Activated CD4-positive, alpha-beta T cell treated with anti-CD3 and anti-CD28 coated beads for 36 hours (primary cell): ENCODE measurements at regions not wholly inside any gene's neighbourhood (a gene's known extent, or its start where the extent isn't known, plus 50 kb on each side); places are given as distances from the start of the nearest gene placed in this dataset.

Experiments used
- ATAC-seq: fragments of 200-7000 bp; cut with Tn5 transposase; one replicate; pipeline ENCODE4 v1.10.0; 2021; ENCODE audit warnings: mild to moderate bottlenecking, moderate library complexity
- CTCF ChIA-PET: fragments of 350-600 bp; sonication (Branson Sonifier 250); formaldehyde crosslinking; loops from one replicate; lab custom pipeline; 2021; ENCODE audit warnings: antibody characterized with exemption; lab: Charles Lee
- POLR2A ChIA-PET: fragments of 350-600 bp; sonication (Branson Sonifier 250); formaldehyde crosslinking; loops from one replicate; lab custom pipeline; 2021; ENCODE audit warnings: antibody characterized with exemption, inconsistent platforms; lab: Charles Lee
- DNase-seq: peaks from one replicate; pipeline ENCODE4 v3.0.0-alpha.2; 2020
- H3K27ac Mint-ChIP-seq: one replicate; pipeline ENCODE4 v1.8.0; 2021; ENCODE audit warnings: mixed read lengths
- H3K27me3 Mint-ChIP-seq: one replicate; pipeline ENCODE4 v1.8.0; 2021; ENCODE audit warnings: mixed read lengths
- H3K36me3 Mint-ChIP-seq: one replicate; pipeline ENCODE4 v1.8.0; 2021; ENCODE audit warnings: low read depth, mixed read lengths
- H3K4me1 Mint-ChIP-seq: one replicate; pipeline ENCODE4 v1.8.0; 2021; ENCODE audit warnings: mixed read lengths
- H3K4me3 Mint-ChIP-seq: one replicate; pipeline ENCODE4 v1.8.0; 2021; ENCODE audit warnings: mild to moderate bottlenecking, moderate library complexity, mixed read lengths
- H3K9me3 Mint-ChIP-seq: one replicate; pipeline ENCODE4 v1.8.0; 2021; ENCODE audit warnings: low read depth, mixed read lengths
- intact Hi-C, 2 experiments: fragments of 100-400 bp; cut with DNase I in 1 of 2; cut with micrococcal nuclease in 1 of 2; formaldehyde crosslinking; loops; one replicate each; pipeline versions ENCODE4 v1.14.2 to v1.15.1; 2022 to 2024; cut with DNase I, micrococcal nuclease

DNA sequence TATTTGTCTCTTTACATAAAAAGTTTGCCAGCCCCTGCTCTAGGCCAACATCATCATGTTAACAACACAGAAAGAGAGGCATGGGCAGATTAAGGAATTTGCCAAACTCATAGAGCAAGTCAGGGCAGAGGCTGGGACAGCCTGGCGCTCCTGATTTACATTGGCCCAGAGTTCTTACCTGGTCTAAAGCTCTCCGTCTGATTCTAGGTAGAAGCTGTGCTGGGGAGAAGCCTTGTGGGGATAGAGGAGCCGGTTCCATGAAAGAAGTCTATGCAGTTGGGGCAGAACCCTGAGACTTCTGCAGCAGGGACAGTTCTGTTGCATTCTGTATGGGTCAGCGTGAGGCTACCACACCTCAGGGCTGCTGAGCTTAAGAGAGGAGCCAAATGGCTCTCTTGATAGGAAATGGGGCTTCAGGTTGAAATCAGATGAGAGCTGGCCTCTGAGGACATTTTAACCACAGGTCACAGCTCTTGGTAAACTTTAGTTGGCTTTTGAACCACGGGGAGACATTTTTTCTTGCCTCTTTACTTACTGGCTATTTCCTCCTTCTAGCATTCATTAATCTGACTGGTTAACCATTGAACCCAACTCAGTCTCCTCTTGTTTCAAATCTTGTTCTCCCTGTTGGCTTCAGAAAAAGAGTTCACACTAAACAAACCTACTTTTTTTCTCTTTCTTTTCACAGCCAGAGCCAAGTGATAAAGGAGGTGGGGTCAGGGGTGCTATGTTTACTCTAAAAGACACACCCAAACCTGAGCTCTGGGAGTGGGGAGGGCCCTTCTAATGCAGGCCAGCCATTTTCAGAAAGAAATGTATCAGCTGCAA lies 250.7 kb downstream of the OPA1 start:
- H3K9me3 Mint-ChIP-seq: no peaks in the 10 kb centered on the region
- H3K27ac Mint-ChIP-seq: no peak overlapping the region
- peaks cover 11% of the 10 kb centered on the region for H3K27me3 Mint-ChIP-seq
- ChIA-PET CTCF (interaction anchor here (0.6 kb wide), 1 partner anchor 132 kb away, joined by 4 read pairs; no protein-coding TSS in a partner anchor), POLR2A (interaction anchor here (0.6 kb wide), 1 partner anchor 20 kb away, joined by 3 read pairs; no protein-coding TSS in a partner anchor)
- DNase-seq: no peak
- no peak overlapping the region for H3K4me3 Mint-ChIP-seq
- no peak for ATAC-seq
- intact Hi-C loops: no loop called here
- no peaks in the 10 kb centered on the region for H3K36me3 Mint-ChIP-seq
- H3K4me1 Mint-ChIP-seq: no peaks in the 10 kb centered on the region

DNA sequence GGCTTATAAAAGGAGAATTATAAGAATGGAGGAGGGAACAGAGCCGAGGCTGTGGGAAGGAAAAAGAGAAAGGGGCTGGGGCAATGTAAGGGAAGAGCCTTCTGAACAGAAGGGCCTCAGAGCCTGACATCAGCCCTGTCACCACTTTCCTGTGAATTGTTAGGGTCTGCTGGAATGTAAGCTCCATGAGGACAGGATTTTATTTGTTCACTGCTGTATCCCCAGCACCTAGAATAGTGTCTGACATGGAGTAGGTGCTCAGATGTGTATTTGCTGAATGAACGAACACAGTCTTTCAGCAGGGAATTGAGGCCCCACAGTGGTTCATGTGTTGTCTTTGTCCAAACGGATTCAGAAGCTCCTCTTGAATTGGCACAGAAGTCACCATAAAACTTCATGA lies 251.5 kb downstream of the OPA1 start:
- Mint-ChIP-seq H3K4me1 (no peaks in the 10 kb centered on the region), H3K27me3 (peaks cover 10% of the 10 kb centered on the region), H3K4me3 (no peak overlapping the region), H3K9me3 (no peaks in the 10 kb centered on the region), H3K27ac (no peak overlapping the region), H3K36me3 (no peaks in the 10 kb centered on the region)
- CTCF ChIA-PET: no interaction called here
- no peak for DNase-seq
- POLR2A ChIA-PET: interaction anchor here (0.6 kb wide), 1 partner anchor 19 kb away, joined by 3 read pairs; no protein-coding TSS in a partner anchor
- intact Hi-C loops: no loop called here
- ATAC-seq: no peak

DNA sequence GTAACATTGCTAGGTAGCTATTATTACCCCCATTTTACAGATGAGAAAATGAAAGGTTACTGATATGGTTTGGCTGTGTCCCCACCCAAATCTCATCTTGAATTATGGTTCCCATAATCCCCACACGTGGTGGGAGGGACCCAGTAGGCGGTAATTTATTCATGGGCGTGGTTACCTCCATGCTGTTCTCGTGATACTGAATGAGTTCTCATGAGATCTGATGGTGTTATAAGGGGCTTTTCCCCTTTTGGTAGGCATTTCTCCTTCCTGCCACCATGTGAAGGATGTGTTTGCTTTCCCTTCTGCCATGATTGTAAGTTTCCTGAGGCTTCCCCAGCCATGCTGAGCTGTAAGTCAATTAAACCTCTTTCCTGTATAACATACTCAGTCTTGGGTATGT lies 252.1 kb downstream of the OPA1 start:
- Mint-ChIP-seq H3K36me3 (no peaks in the 10 kb centered on the region), H3K4me1 (no peaks in the 10 kb centered on the region), H3K9me3 (no peaks in the 10 kb centered on the region), H3K27me3 (peaks cover 8% of the 10 kb centered on the region), H3K4me3 (no peak overlapping the region), H3K27ac (no peak overlapping the region)
- intact Hi-C loops: no loop called here
- no peak for ATAC-seq
- DNase-seq: no peak
- POLR2A ChIA-PET: no interaction called here
- CTCF ChIA-PET: no interaction called here

GRCh38 chr3:193846569-193846968 lies 253.6 kb downstream of the OPA1 start:
- peaks cover 3% of the 10 kb centered on the region for H3K27me3 Mint-ChIP-seq
- H3K4me1 Mint-ChIP-seq: no peaks in the 10 kb centered on the region
- H3K36me3 Mint-ChIP-seq: no peaks in the 10 kb centered on the region
- no peak overlapping the region for H3K4me3 Mint-ChIP-seq
- DNase-seq: no peak
- H3K9me3 Mint-ChIP-seq: no peaks in the 10 kb centered on the region
- H3K27ac Mint-ChIP-seq: no peak overlapping the region
- POLR2A ChIA-PET: no interaction called here
- no peak for ATAC-seq
- intact Hi-C loops: no loop called here
- CTCF ChIA-PET: no interaction called here

- Mint-ChIP-seq H3K36me3 (no peaks in the 10 kb centered on the region), H3K4me3 (no peak overlapping the region), H3K9me3 (no peaks in the 10 kb centered on the region), H3K27me3 (peaks cover 3% of the 10 kb centered on the region), H3K27ac (no peak overlapping the region), H3K4me1 (no peaks in the 10 kb centered on the region)
- ChIA-PET POLR2A (no interaction called here), CTCF (no interaction called here)
- intact Hi-C loops: no loop called here
- ATAC-seq (no peak), DNase-seq (no peak)
Measured at GRCh38 chr3:193847402-193847801, 254.4 kb downstream of the OPA1 start.

DNA sequence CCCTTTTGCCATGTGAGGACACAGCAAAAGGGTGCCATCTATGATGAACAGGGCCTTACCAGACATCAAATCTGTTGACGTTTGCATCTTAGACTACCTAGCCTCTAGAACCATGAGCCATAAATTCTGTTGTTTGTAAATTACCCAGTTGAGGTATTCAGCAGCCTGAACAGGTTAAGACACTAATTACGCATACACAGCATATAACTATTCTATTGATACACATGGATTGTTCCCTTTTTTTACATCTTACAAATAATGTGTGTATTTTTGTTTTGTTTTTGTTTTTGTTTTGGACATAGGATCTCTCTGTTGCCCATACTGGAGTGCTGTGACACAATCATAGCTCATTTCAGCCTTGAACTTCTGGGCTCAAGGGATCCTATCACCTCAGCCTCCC lies 255.5 kb downstream of the OPA1 start:
- ATAC-seq (no peak), DNase-seq (no peak)
- H3K9me3 Mint-ChIP-seq: no peaks in the 10 kb centered on the region
- intact Hi-C loops: no loop called here
- no peak overlapping the region for H3K4me3 Mint-ChIP-seq
- H3K36me3 Mint-ChIP-seq: no peaks in the 10 kb centered on the region
- ChIA-PET POLR2A (no interaction called here), CTCF (interaction anchor here (0.6 kb wide), 1 partner anchor 57 kb away, joined by 3 read pairs; no protein-coding TSS in a partner anchor)
- H3K27me3 Mint-ChIP-seq: peaks cover 3% of the 10 kb centered on the region
- H3K27ac Mint-ChIP-seq: no peak overlapping the region
- H3K4me1 Mint-ChIP-seq: no peaks in the 10 kb centered on the region

- Mint-ChIP-seq H3K4me1 (no peaks in the 10 kb centered on the region), H3K9me3 (no peaks in the 10 kb centered on the region), H3K27me3 (peaks cover 3% of the 10 kb centered on the region), H3K36me3 (no peaks in the 10 kb centered on the region), H3K27ac (no peak overlapping the region), H3K4me3 (no peak overlapping the region)
- intact Hi-C loops: no loop called here
- DNase-seq (no peak), ATAC-seq (no peak)
- ChIA-PET CTCF (no interaction called here), POLR2A (no interaction called here)
Measured at GRCh38 chr3:193850084-193850619, 257.1 kb downstream of the OPA1 start.

GRCh38 chr3:193851428-193851847 lies 258.4 kb downstream of the OPA1 start:
- DNase-seq (no peak), ATAC-seq (no peak)
- intact Hi-C loops: no loop called here
- no peaks in the 10 kb centered on the region for H3K9me3 Mint-ChIP-seq
- CTCF ChIA-PET: no interaction called here
- H3K4me3 Mint-ChIP-seq: no peak overlapping the region
- no peaks in the 10 kb centered on the region for H3K36me3 Mint-ChIP-seq
- peaks cover 3% of the 10 kb centered on the region for H3K27me3 Mint-ChIP-seq
- H3K27ac Mint-ChIP-seq: no peak overlapping the region
- POLR2A ChIA-PET: no interaction called here
- H3K4me1 Mint-ChIP-seq: no peaks in the 10 kb centered on the region

DNA sequence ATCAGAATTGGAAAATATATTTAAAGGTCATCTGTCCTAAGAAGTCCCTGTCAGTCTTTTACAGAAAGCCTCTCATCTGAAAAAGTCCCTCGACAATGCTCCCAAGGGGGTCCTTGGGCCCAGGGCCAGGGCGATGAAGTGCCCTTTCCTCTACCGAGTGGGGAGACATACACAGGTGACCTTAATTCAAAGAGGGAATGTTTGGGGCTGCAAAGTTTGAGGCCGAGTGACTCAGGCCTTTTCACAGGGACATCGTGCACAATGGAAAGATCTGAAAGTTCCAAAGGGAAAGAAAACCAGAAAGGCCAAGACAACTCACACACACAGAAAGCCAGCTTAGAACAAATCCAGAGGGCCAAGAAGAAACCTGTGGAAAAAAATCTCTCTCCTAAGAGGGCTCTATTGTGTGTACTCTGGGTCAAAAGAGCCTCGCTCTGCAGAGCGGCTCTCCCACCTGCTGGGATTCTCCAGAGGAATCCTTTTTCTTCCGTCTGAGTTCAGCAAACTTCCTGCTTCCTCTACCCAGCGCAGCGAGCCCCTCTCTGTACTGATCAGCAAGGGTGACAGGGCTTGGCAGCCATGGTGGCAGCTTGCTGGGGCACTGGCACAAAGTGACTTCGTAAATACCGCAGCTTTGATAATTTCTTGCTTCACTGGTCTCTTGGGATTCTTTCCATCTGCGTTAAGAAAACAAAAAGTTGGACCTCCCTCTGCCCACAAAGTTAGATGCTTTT lies 259.1 kb downstream of the OPA1 start:
- Mint-ChIP-seq H3K4me3 (no peak overlapping the region), H3K27me3 (no peaks in the 10 kb centered on the region), H3K4me1 (no peaks in the 10 kb centered on the region), H3K27ac (no peak overlapping the region), H3K36me3 (no peaks in the 10 kb centered on the region), H3K9me3 (no peaks in the 10 kb centered on the region)
- ChIA-PET POLR2A (no interaction called here), CTCF (no interaction called here)
- ATAC-seq (no peak), DNase-seq (no peak)
- intact Hi-C loops: no loop called here

GRCh38 chr3:193852901-193853300 lies 259.9 kb downstream of the OPA1 start:
- ChIA-PET POLR2A (no interaction called here), CTCF (no interaction called here)
- Mint-ChIP-seq H3K4me1 (no peaks in the 10 kb centered on the region), H3K27me3 (no peaks in the 10 kb centered on the region), H3K4me3 (no peak overlapping the region), H3K27ac (no peak overlapping the region), H3K36me3 (no peaks in the 10 kb centered on the region), H3K9me3 (no peaks in the 10 kb centered on the region)
- DNase-seq (no peak), ATAC-seq (no peak)
- intact Hi-C loops: no loop called here

DNA sequence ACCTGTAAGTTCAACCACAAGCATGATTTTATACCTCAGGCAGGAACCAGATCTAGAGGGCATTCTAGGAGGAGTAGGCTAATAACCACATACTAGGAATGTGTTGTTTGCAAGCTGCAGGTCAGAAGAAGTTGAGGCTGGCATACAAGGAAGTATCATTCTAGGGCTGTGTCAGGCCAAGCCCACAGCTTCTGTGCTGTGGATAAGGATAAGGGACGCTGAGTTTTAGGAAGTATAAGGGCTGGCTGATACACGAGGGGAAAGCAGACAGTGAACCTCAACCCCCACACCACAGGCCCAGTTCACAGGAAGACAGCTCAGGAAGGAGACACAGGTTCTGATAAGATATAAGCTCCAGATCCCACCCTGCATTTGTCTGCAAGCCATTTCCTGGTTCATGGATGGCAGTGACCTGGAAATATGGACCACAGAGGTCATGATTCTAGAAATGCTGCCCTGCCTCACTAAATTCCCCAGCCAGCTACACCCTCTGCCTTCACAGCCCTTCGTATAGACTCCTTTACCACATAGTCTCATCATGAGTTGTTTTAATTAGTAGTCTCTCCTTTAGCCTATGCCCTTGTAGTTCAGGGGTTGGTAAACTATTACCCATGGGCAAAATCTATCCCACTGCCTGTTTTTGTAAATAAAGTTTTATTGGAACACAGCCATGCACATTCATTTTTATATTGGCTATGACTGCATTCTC lies 260.7 kb downstream of the OPA1 start:
- no peaks in the 10 kb centered on the region for H3K4me1 Mint-ChIP-seq
- intact Hi-C loops: no loop called here
- ChIA-PET POLR2A (no interaction called here), CTCF (interaction anchor here (0.6 to 0.7 kb wide), 3 partner anchors 12 to 68 kb away, joined by 3 read pairs; no protein-coding TSS in a partner anchor)
- DNase-seq (no peak), ATAC-seq (no peak)
- no peak overlapping the region for H3K4me3 Mint-ChIP-seq
- H3K27me3 Mint-ChIP-seq: no peaks in the 10 kb centered on the region
- no peaks in the 10 kb centered on the region for H3K9me3 Mint-ChIP-seq
- H3K27ac Mint-ChIP-seq: no peak overlapping the region
- no peaks in the 10 kb centered on the region for H3K36me3 Mint-ChIP-seq
